K562 (cell line): ENCODE measurements at regions not wholly inside any gene's neighbourhood (a gene's known extent, or its start where the extent isn't known, plus 50 kb on each side); places are given as distances from the start of the nearest gene placed in this dataset.
A peak's percentile ranks its signal among the peaks of the same experiment; 100 is the strongest.

Experiments
- ARID2 ChIP-seq: fragments of 450-650 bp; IDR thresholded peaks from 2 replicates; pipeline ENCODE4 v1.6.1; 2017; ENCODE audit warnings: antibody characterized with exemption, mild to moderate bottlenecking
- BRD4 ChIP-seq: fragments of 200-600 bp; sonication (generic); IDR thresholded peaks from 2 replicates; pipeline ENCODE4 v1.6.1; 2017; ENCODE audit warnings: inconsistent platforms
- CHAMP1 ChIP-seq: fragments of 450-650 bp; IDR thresholded peaks from 2 replicates; pipeline ENCODE4 v1.6.1; 2016; ENCODE audit warnings: mild to moderate bottlenecking
- CREB5 ChIP-seq: fragments of 250-450 bp; sonication (Bioruptor Pico); IDR thresholded peaks from 2 replicates; pipeline ENCODE4 v1.5.0; 2020; ENCODE audit warnings: mild to moderate bottlenecking
- CTCF ChIP-seq, 3 experiments: IDR thresholded peaks in 2 of 3; conservative IDR thresholded peaks in 1 of 3; 2 replicates each; pipeline ENCODE4 v1.5.1; 2011 to 2012; ENCODE audit warnings: low read length in 3 of 3, mild to moderate bottlenecking in 3 of 3, control low read depth in 2 of 3, improper control_type of control experiment in 1 of 3, inconsistent platforms in 1 of 3, low read depth in 1 of 3, mixed read lengths in 1 of 3, moderate library complexity in 1 of 3; ENCODE audit not compliant: insufficient read depth in 2 of 3
- HCFC1 ChIP-seq: IDR thresholded peaks from 2 replicates; pipeline ENCODE4 v1.6.1; 2012; ENCODE audit warnings: low read depth, low read length, improper control_type of control experiment
- NR2C2 ChIP-seq, 2 experiments: fragments of 200-800 bp in 1 of 2; sonication (Bioruptor generic) in 1 of 2; sonication (generic) in 1 of 2; formaldehyde crosslinking in 1 of 2; IDR thresholded peaks; 2 replicates each; pipeline versions ENCODE4 v1.6.1 to v1.8.0; 2016 to 2022; ENCODE audit warnings: mild to moderate bottlenecking in 1 of 2, missing compliant biosample characterization in 1 of 2, missing genetic modification characterization in 1 of 2, missing genetic modification reagents in 1 of 2
- PTRF ChIP-seq: fragments of 450-650 bp; IDR thresholded peaks from 2 replicates; pipeline ENCODE4 v1.6.1; 2016; ENCODE audit warnings: mild to moderate bottlenecking, missing genetic modification characterization, missing compliant biosample characterization
- SOX6 ChIP-seq: fragments of 450-650 bp; IDR thresholded peaks from 2 replicates; pipeline ENCODE4 v1.6.1; 2014; ENCODE audit warnings: mild to moderate bottlenecking
- TCF15 ChIP-seq: fragments of 250-450 bp; sonication (Bioruptor Pico); IDR thresholded peaks from 2 replicates; pipeline ENCODE4 v1.8.0; 2022; ENCODE audit warnings: moderate library complexity, mild to moderate bottlenecking, inconsistent platforms
- XRCC5 ChIP-seq: fragments of 200-400 bp; formaldehyde crosslinking; IDR thresholded peaks from 2 replicates; pipeline ENCODE4 v1.6.1; 2017; ENCODE audit warnings: low read depth, mild to moderate bottlenecking, low read length
- ZMIZ1 ChIP-seq, 2 experiments: fragments of 150-350 bp in 1 of 2; IDR thresholded peaks; 2 replicates each; pipeline ENCODE4 v1.6.1; 2012 to 2016; ENCODE audit warnings: low read depth in 2 of 2, low read length in 2 of 2, mild to moderate bottlenecking in 1 of 2, moderate library complexity in 1 of 2
- ZNF280A ChIP-seq: fragments of 450-650 bp; IDR thresholded peaks from 2 replicates; pipeline ENCODE4 v1.6.1; 2018; ENCODE audit warnings: mild to moderate bottlenecking, low read depth; ENCODE audit not compliant: partially characterized antibody
- ZNF57 ChIP-seq: fragments of 450-650 bp; formaldehyde crosslinking; IDR thresholded peaks from 2 replicates; pipeline ENCODE4 v1.4.0; 2020; ENCODE audit warnings: mild to moderate bottlenecking, moderate library complexity
- ZZZ3 ChIP-seq: fragments of 450-650 bp; IDR thresholded peaks from 2 replicates; pipeline ENCODE4 v1.6.1; 2016; ENCODE audit warnings: antibody characterized with exemption, mild to moderate bottlenecking, moderate library complexity

- no peak for TF ChIP-seq CREB5 (CRISPR knock-in tag)
- peak; percentile 81; the same call in 1 of the 2 replicates for TF ChIP-seq ARID2
- TF ChIP-seq ZNF280A: no peak
- TF ChIP-seq ZMIZ1 (IDR thresholded peaks at IDR 0.05; ENCODE audit: low read depth in 2 of 2, low read length in 2 of 2): peak in 1 of 2 experiments; percentile 59; a peak in 2 of 4 replicates
- TF ChIP-seq PTRF (tag): no peak
- peak; percentile 79 for TF ChIP-seq CHAMP1
- TF ChIP-seq NR2C2 (CRISPR knock-in tag; IDR thresholded peaks at IDR 0.05): no peak
- 0 out of 2 replicates have a peak, but pooled peaks have one; percentile 7 for TF ChIP-seq NR2C2 (tag; IDR thresholded peaks at IDR 0.05)
- TF ChIP-seq CTCF (IDR thresholded peaks at IDR 0.05 in 2 of 3, conservative IDR thresholded peaks at IDR 0.05 in 1 of 3; ENCODE audit: insufficient read depth in 2 of 3, low read depth in 1 of 3, low read length in 3 of 3): peak; percentile 83 to 92 (median 90)
- peak; percentile 46; the same call in 1 of the 2 replicates for TF ChIP-seq BRD4
- 0 out of 2 replicates have a peak, but pooled peaks have one; percentile 6 for TF ChIP-seq ZNF57 (CRISPR knock-in tag)
- TF ChIP-seq SOX6: 0 out of 2 replicates have a peak, but pooled peaks have one; percentile 34
- no peak for TF ChIP-seq TCF15 (CRISPR knock-in tag)
- TF ChIP-seq HCFC1: no peak
- peak; percentile 55; the same call in 1 of the 2 replicates for TF ChIP-seq XRCC5
- no peak for TF ChIP-seq ZZZ3
Measured at GRCh38 chr7:106736508-106737201, 75.7 kb upstream of the CCDC71L start (continued).
